Activated naive CD8-positive, alpha-beta T cell treated with anti-CD3 and anti-CD28 coated beads for 36 hours (primary cell): ENCODE measurements at regions not wholly inside any gene's neighbourhood (a gene's known extent, or its start where the extent isn't known, plus 50 kb on each side); places are given as distances from the start of the nearest gene placed in this dataset.

Source experiments
- DNase-seq: peaks from one replicate; pipeline ENCODE4 v3.0.0; 2021
- H3K27ac Mint-ChIP-seq: one replicate; pipeline ENCODE4 v1.8.0; 2022; ENCODE audit warnings: mild to moderate bottlenecking, moderate library complexity, mixed read lengths
- H3K27me3 Mint-ChIP-seq: one replicate; pipeline ENCODE4 v1.8.0; 2022; ENCODE audit warnings: mild to moderate bottlenecking, mixed read lengths
- H3K36me3 Mint-ChIP-seq: one replicate; pipeline ENCODE4 v1.8.0; 2021; ENCODE audit warnings: mild to moderate bottlenecking, mixed read lengths
- H3K4me1 Mint-ChIP-seq: one replicate; pipeline ENCODE4 v1.8.0; 2021; ENCODE audit warnings: mixed read lengths
- H3K4me3 Mint-ChIP-seq: one replicate; pipeline ENCODE4 v1.8.0; 2022; ENCODE audit warnings: mild to moderate bottlenecking, moderate library complexity, mixed read lengths
- H3K9me3 Mint-ChIP-seq: one replicate; pipeline ENCODE4 v1.8.0; 2022; ENCODE audit warnings: mixed read lengths

DNA sequence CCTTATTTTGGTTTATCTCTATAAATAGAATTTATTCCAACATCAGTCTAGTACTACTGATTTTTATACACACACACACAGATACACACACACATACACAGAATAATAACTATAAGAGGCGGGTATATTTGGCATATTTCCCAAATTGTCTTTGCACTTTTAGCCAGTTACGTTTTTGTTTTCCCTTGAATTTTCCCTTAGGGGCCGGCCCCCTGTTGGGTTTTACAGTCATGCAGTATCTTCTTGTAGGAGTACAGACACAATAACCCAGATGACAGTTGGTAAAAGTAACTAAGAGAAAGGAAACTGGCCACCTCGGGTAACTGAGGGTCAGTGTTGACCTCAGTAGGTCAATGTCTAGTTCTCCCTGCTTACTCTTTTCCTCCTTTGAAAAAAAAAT lies 50.9 kb downstream of the DISP1 start:
- Mint-ChIP-seq H3K27me3 (no peaks in the 10 kb centered on the region), H3K4me3 (no peak overlapping the region), H3K9me3 (peaks cover 5% of the 10 kb centered on the region), H3K27ac (no peak overlapping the region), H3K4me1 (peaks cover 10% of the 10 kb centered on the region), H3K36me3 (peaks cover 20% of the 10 kb centered on the region)
- no peak for DNase-seq

- Mint-ChIP-seq H3K9me3 (peaks cover 5% of the 10 kb centered on the region), H3K4me3 (no peak overlapping the region), H3K36me3 (peaks cover 21% of the 10 kb centered on the region), H3K4me1 (peaks cover 6% of the 10 kb centered on the region), H3K27me3 (no peaks in the 10 kb centered on the region), H3K27ac (no peak overlapping the region)
- no peak for DNase-seq
Measured at GRCh38 chr1:222867316-222867715, 52.5 kb downstream of the DISP1 start.

DNA sequence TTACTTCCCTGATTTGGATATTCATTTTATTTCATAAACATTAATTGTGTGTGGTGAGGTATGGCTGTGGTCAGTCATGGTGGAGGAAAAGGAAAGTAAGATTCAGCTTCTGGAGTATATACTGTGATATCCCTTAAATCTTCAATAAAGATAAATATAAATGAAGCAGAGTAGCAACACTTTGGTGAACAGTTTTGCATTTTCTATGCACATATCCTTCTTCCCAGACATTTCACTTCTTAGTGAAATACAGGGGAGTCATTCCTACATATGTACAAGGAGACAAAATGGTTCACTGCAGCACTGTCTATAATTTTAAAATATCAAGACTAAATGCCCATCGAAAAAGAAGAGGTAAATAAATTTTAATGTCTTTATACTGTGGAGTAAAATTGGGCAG lies 61.3 kb downstream of the DISP1 start:
- H3K4me3 Mint-ChIP-seq: no peak overlapping the region
- H3K9me3 Mint-ChIP-seq: peaks cover 34% of the 10 kb centered on the region
- DNase-seq: no peak
- H3K27ac Mint-ChIP-seq: no peak overlapping the region
- H3K4me1 Mint-ChIP-seq: peaks cover 44% of the 10 kb centered on the region
- no peaks in the 10 kb centered on the region for H3K27me3 Mint-ChIP-seq
- peaks cover 52% of the 10 kb centered on the region for H3K36me3 Mint-ChIP-seq

DNA sequence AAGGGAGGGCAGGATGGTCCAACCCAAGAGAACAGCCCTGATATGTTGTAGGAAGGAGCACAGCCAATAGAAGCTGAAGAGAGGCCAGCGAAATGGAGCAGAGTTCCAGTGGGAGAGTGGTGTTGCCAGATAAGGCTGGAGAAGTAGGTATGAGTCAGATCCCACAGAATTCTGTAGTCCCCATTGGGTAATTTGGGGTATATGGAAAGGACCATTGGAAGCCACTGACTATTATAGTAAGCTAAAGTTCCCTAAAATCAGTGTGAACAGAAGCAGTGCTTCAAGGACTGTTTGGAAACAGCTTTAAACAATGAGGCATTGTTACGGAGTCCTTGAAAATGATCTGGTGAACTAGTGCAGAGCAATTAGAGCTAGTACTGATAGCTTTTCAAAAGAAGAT lies 63.0 kb downstream of the DISP1 start:
- H3K4me3 Mint-ChIP-seq: no peak overlapping the region

GRCh38 chr1:222880587-222880986 lies 65.7 kb downstream of the DISP1 start:
- Mint-ChIP-seq H3K9me3 (peaks cover 17% of the 10 kb centered on the region), H3K27ac (peak overlapping the region; percentile 91), H3K27me3 (no peaks in the 10 kb centered on the region), H3K4me3 (peak overlapping the region; percentile 14), H3K36me3 (peaks cover 30% of the 10 kb centered on the region), H3K4me1 (peaks cover 41% of the 10 kb centered on the region)
- DNase-seq: peak; percentile 39

More for the DNA sequence above, 63.0 kb downstream of the DISP1 start:
- Mint-ChIP-seq H3K27ac (peak overlapping the region; percentile 42), H3K27me3 (no peaks in the 10 kb centered on the region), H3K36me3 (peaks cover 47% of the 10 kb centered on the region), H3K4me1 (peaks cover 48% of the 10 kb centered on the region), H3K9me3 (peaks cover 31% of the 10 kb centered on the region)
- no peak for DNase-seq

- DNase-seq: no peak
- Mint-ChIP-seq H3K4me3 (no peak overlapping the region), H3K27ac (peak overlapping the region; percentile 75), H3K4me1 (peaks cover 31% of the 10 kb centered on the region), H3K9me3 (peaks cover under 1% of the 10 kb centered on the region), H3K36me3 (peaks cover 14% of the 10 kb centered on the region), H3K27me3 (no peaks in the 10 kb centered on the region)
Measured at GRCh38 chr1:222886194-222886854, 71.5 kb downstream of the DISP1 start.

- H3K9me3 Mint-ChIP-seq: no peaks in the 10 kb centered on the region
- H3K27me3 Mint-ChIP-seq: no peaks in the 10 kb centered on the region
- H3K27ac Mint-ChIP-seq: peak overlapping the region; percentile 75
- H3K36me3 Mint-ChIP-seq: peaks cover 10% of the 10 kb centered on the region
- DNase-seq: no peak
- no peak overlapping the region for H3K4me3 Mint-ChIP-seq
- peaks cover 27% of the 10 kb centered on the region for H3K4me1 Mint-ChIP-seq
Measured at GRCh38 chr1:222886878-222887351, 72.1 kb downstream of the DISP1 start.

- Mint-ChIP-seq H3K36me3 (peaks cover 20% of the 10 kb centered on the region), H3K27me3 (no peaks in the 10 kb centered on the region), H3K27ac (peak overlapping the region; percentile 72), H3K4me3 (no peak overlapping the region), H3K4me1 (peaks cover 27% of the 10 kb centered on the region), H3K9me3 (no peaks in the 10 kb centered on the region)
- DNase-seq: no peak
Measured at GRCh38 chr1:222889440-222889839, 74.6 kb downstream of the DISP1 start.

DNA sequence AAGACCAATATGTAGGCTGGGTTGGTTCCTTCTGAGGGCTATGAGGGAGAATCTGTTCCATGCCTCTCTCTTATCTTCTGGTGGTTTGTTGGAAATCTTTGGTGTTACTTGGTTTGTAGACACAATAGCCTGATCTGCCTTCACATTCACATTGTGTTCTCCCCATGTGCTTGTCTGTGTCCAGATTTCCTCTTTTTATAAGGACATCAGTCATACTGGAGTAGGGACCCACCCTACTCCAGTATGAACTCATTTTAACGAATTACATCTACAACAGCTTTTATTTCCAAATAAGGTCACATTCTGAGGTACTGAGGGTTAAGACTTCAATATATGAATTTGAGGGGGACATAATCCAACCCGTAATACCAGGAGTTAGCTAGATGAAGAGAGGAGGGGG lies 75.9 kb downstream of the DISP1 start:
- Mint-ChIP-seq H3K4me1 (peaks cover 28% of the 10 kb centered on the region), H3K27me3 (no peaks in the 10 kb centered on the region), H3K27ac (no peak overlapping the region), H3K36me3 (peaks cover 18% of the 10 kb centered on the region), H3K9me3 (no peaks in the 10 kb centered on the region), H3K4me3 (no peak overlapping the region)
- no peak for DNase-seq

- H3K27ac Mint-ChIP-seq: no peak overlapping the region
- H3K9me3 Mint-ChIP-seq: no peaks in the 10 kb centered on the region
- peaks cover 28% of the 10 kb centered on the region for H3K4me1 Mint-ChIP-seq
- H3K36me3 Mint-ChIP-seq: peaks cover 15% of the 10 kb centered on the region
- H3K27me3 Mint-ChIP-seq: no peaks in the 10 kb centered on the region
- no peak overlapping the region for H3K4me3 Mint-ChIP-seq
- DNase-seq: no peak
Measured at GRCh38 chr1:222891578-222891977, 76.7 kb downstream of the DISP1 start.

DNA sequence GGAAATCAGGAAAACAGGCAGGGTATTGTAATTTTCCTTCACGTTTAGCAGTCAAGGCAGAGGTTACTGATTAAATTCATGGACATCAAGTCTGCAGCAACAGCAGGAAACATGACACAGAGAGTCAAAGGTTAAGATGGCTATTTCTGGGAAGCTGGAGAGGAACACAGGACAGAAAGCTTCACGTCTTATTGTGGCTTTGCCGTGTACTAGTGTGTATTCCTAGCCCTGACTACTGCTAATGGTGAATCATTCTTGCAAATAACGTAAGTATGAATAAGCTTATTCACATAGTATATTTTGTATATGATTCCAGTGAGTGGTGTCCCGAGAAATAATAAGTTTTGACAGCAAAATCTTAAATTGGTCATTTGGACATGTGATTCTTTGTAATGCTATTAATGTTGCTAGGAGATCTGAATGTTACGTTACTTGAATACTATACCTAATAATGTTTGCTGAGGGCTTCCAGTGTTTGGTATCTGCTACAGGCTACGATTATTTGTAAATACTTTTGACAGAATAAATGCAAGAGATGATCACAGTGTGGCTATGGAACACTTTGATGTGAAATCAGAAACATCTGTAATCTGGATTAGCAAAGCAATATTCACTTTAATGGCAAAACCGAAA lies 77.4 kb downstream of the DISP1 start:
- Mint-ChIP-seq H3K36me3 (peaks cover 13% of the 10 kb centered on the region), H3K9me3 (no peaks in the 10 kb centered on the region)

DNA sequence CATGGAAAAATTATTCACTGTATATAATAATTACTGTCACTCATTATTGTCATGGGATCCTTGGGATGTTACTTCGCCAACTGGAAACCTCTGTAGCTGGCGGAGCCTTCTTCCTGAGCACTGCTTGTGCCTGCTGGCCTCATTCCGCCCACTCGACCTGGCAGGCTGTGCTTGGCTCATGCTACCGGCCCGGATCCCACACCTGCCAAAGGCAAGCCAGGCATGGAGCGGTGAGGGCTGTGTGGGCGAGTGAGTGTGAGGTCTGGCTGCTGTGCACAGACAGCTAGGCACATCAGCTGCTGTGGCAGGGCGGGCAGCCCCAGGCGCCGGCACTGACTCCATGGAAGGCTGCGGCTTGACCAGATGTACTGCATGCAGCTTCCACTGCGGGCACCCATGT lies 78.4 kb downstream of the DISP1 start:
- H3K27me3 Mint-ChIP-seq: no peaks in the 10 kb centered on the region
- H3K4me3 Mint-ChIP-seq: no peak overlapping the region
- peaks cover 16% of the 10 kb centered on the region for H3K36me3 Mint-ChIP-seq

More for the DNA sequence above, 77.4 kb downstream of the DISP1 start:
- DNase-seq: no peak
- peaks cover 31% of the 10 kb centered on the region for H3K4me1 Mint-ChIP-seq
- H3K4me3 Mint-ChIP-seq: no peak overlapping the region
- H3K27me3 Mint-ChIP-seq: no peaks in the 10 kb centered on the region
- H3K27ac Mint-ChIP-seq: no peak overlapping the region

GRCh38 chr1:222894331-222894730 lies 79.5 kb downstream of the DISP1 start:
- Mint-ChIP-seq H3K27me3 (no peaks in the 10 kb centered on the region), H3K4me3 (no peak overlapping the region), H3K27ac (no peak overlapping the region), H3K36me3 (peaks cover 20% of the 10 kb centered on the region), H3K9me3 (no peaks in the 10 kb centered on the region), H3K4me1 (peaks cover 31% of the 10 kb centered on the region)
- no peak for DNase-seq

More for the DNA sequence above, 78.4 kb downstream of the DISP1 start:
- no peaks in the 10 kb centered on the region for H3K9me3 Mint-ChIP-seq
- DNase-seq: no peak
- H3K4me1 Mint-ChIP-seq: peaks cover 32% of the 10 kb centered on the region
- no peak overlapping the region for H3K27ac Mint-ChIP-seq

GRCh38 chr1:222896630-222897526 lies 82.0 kb downstream of the DISP1 start:
- H3K27ac Mint-ChIP-seq: peak overlapping the region; percentile 97
- no peaks in the 10 kb centered on the region for H3K27me3 Mint-ChIP-seq
- peak overlapping the region; percentile 57 for H3K4me3 Mint-ChIP-seq
- H3K9me3 Mint-ChIP-seq: no peaks in the 10 kb centered on the region
- H3K4me1 Mint-ChIP-seq: peaks cover 32% of the 10 kb centered on the region
- DNase-seq: no peak
- peaks cover 30% of the 10 kb centered on the region for H3K36me3 Mint-ChIP-seq
